GM12872 (cell line): ENCODE measurements at regions not wholly inside any gene's neighbourhood (a gene's known extent, or its start where the extent isn't known, plus 50 kb on each side); places are given as distances from the start of the nearest gene placed in this dataset.

ENCODE experiments used
- CTCF ChIP-seq: IDR thresholded peaks from 3 replicates; pipeline ENCODE4 v1.5.1; 2011; ENCODE audit warnings: low read depth, mild to moderate bottlenecking, low read length, moderate library complexity; ENCODE audit not compliant: insufficient read depth

GRCh38 chr12:30428098-30428497 is 267.6 kb downstream of the IPO8 start:
- TF ChIP-seq CTCF: no peak

GRCh38 chr12:30427555-30427954 is 268.1 kb downstream of the IPO8 start:
- no peak for TF ChIP-seq CTCF

- no peak for TF ChIP-seq CTCF
These were observed 270.2 kb downstream of the IPO8 start for GRCh38 chr12:30425445-30425844.

- TF ChIP-seq CTCF: no peak
These were observed 272.3 kb downstream of the IPO8 start for GRCh38 chr12:30423330-30423729.

GRCh38 chr12:30422844-30423243 is 272.8 kb downstream of the IPO8 start:
- TF ChIP-seq CTCF: no peak

- TF ChIP-seq CTCF: no peak
These were observed 275.1 kb downstream of the IPO8 start for GRCh38 chr12:30420561-30420960.

- TF ChIP-seq CTCF: no peak
These were observed 277.9 kb downstream of the IPO8 start for GRCh38 chr12:30417697-30418231.

GRCh38 chr12:30416631-30417030 is 279.0 kb downstream of the IPO8 start:
- TF ChIP-seq CTCF: no peak
